ENCODE measurements at regions not wholly inside any gene's neighbourhood (a gene's known extent, or its start where the extent isn't known, plus 50 kb on each side); places are given as distances from the start of the nearest gene placed in this dataset.
"Not testable (repeated sequence)": the region's sequence is repeated elsewhere in the genome, so short reads cannot be mapped to it uniquely, and the experiment has no call there.

GRCh38 chrX:123788193-123788592 lies 55.3 kb upstream of the THOC2 start:
- not testable (repeated sequence) for DNase-seq

- no peak for DNase-seq
These were observed 55.9 kb upstream of the THOC2 start for GRCh38 chrX:123788744-123789143.

- DNase-seq, result no peak
These were observed 62.1 kb upstream of the XIAP start for GRCh38 chrX:123797543-123798447.

- DNase-seq, result not testable (repeated sequence)
These were observed 61.0 kb upstream of the XIAP start for GRCh38 chrX:123798706-123799430.

GRCh38 chrX:123801901-123802300 lies 58.0 kb upstream of the XIAP start:
- DNase-seq, result no peak

- peak; percentile 53 for DNase-seq
These were observed 56.4 kb upstream of the XIAP start for GRCh38 chrX:123803331-123803983.

GRCh38 chrX:123803984-123804365 lies 55.9 kb upstream of the XIAP start:
- not testable (repeated sequence) for DNase-seq

GRCh38 chrX:123807835-123808416 lies 51.9 kb upstream of the XIAP start:
- DNase-seq, result no peak

- no peak for DNase-seq
These were observed 49.9 kb upstream of the XIAP start for GRCh38 chrX:123809854-123810375.
